ENCODE measurements at regions not wholly inside any gene's neighbourhood (a gene's known extent, or its start where the extent isn't known, plus 50 kb on each side); places are given as distances from the start of the nearest gene placed in this dataset.
"Not testable (repeated sequence)": the region's sequence is repeated elsewhere in the genome, so short reads cannot be mapped to it uniquely, and the experiment has no call there.

- no peak for DNase-seq (ENCODE audit: low spot score)
Measured at GRCh38 chr9:118650417-118650816, 718.8 kb downstream of the BRINP1 start.

- no peak for DNase-seq (ENCODE audit: low spot score)
Measured at GRCh38 chr9:118651511-118651910, 717.7 kb downstream of the BRINP1 start.

GRCh38 chr9:118652258-118652657, 717.0 kb downstream of the BRINP1 start:
- no peak for DNase-seq (ENCODE audit: low spot score)

GRCh38 chr9:118652912-118653311, 716.3 kb downstream of the BRINP1 start:
- no peak for DNase-seq (ENCODE audit: low spot score)

- DNase-seq (ENCODE audit: low spot score), result no peak
Measured at GRCh38 chr9:118659011-118659410, 710.2 kb downstream of the BRINP1 start.

- no peak for DNase-seq (ENCODE audit: low spot score)
Measured at GRCh38 chr9:118665226-118665919, 703.9 kb downstream of the BRINP1 start.

GRCh38 chr9:118670011-118670953, 699.0 kb downstream of the BRINP1 start:
- no peak for DNase-seq (ENCODE audit: low spot score)

GRCh38 chr9:118674942-118675341, 694.3 kb downstream of the BRINP1 start:
- DNase-seq (ENCODE audit: low spot score), result no peak

GRCh38 chr9:118677936-118678653, 691.1 kb downstream of the BRINP1 start:
- DNase-seq (ENCODE audit: low spot score), result not testable (repeated sequence)

GRCh38 chr9:118686959-118687358, 682.3 kb downstream of the BRINP1 start:
- DNase-seq (ENCODE audit: low spot score), result no peak

- DNase-seq (ENCODE audit: low spot score), result no peak
Measured at GRCh38 chr9:118689280-118689679, 680.0 kb downstream of the BRINP1 start.

- DNase-seq (ENCODE audit: low spot score), result no peak
Measured at GRCh38 chr9:118692613-118693012, 676.6 kb downstream of the BRINP1 start.

GRCh38 chr9:118693645-118694044, 675.6 kb downstream of the BRINP1 start:
- no peak for DNase-seq (ENCODE audit: low spot score)

- DNase-seq (ENCODE audit: low spot score), result not testable (repeated sequence)
Measured at GRCh38 chr9:118695249-118695648, 674.0 kb downstream of the BRINP1 start.

GRCh38 chr9:118701985-118702384, 667.2 kb downstream of the BRINP1 start:
- no peak for DNase-seq (ENCODE audit: low spot score)

GRCh38 chr9:118711843-118712242, 657.4 kb downstream of the BRINP1 start:
- no peak for DNase-seq (ENCODE audit: low spot score)

GRCh38 chr9:118721276-118721675, 648.0 kb downstream of the BRINP1 start:
- no peak for DNase-seq (ENCODE audit: low spot score)

GRCh38 chr9:118721923-118722322, 647.3 kb downstream of the BRINP1 start:
- no peak for DNase-seq (ENCODE audit: low spot score)

- DNase-seq (ENCODE audit: low spot score), result no peak
Measured at GRCh38 chr9:118729981-118730380, 639.3 kb downstream of the BRINP1 start.

GRCh38 chr9:118732998-118733397, 636.2 kb downstream of the BRINP1 start:
- no peak for DNase-seq (ENCODE audit: low spot score)

GRCh38 chr9:118734696-118735095, 634.5 kb downstream of the BRINP1 start:
- DNase-seq (ENCODE audit: low spot score), result no peak

GRCh38 chr9:118736406-118736805, 632.8 kb downstream of the BRINP1 start:
- no peak for DNase-seq (ENCODE audit: low spot score)
